Fibroblast of lung (primary cell): ENCODE measurements at regions not wholly inside any gene's neighbourhood (a gene's known extent, or its start where the extent isn't known, plus 50 kb on each side); places are given as distances from the start of the nearest gene placed in this dataset.

Experiments used
- EZH2 ChIP-seq: IDR thresholded peaks from 2 replicates; pipeline ENCODE4 v1.5.1; 2012; ENCODE audit warnings: low read length, control low read depth, mild to moderate bottlenecking; ENCODE audit errors: missing control alignments
- TF ChIP-seq, protein P1 (sequence below), 2 donors: IDR thresholded peaks in 1 of 2; conservative IDR thresholded peaks in 1 of 2; 1 replicate in 1 of 2; 2 replicates in 1 of 2; pipeline ENCODE4 v1.5.1; 2011 to 2012; ENCODE audit warnings: low read length in 2 of 2, control low read depth in 1 of 2, inconsistent platforms in 1 of 2, low read depth in 1 of 2, mild to moderate bottlenecking in 1 of 2

DNA sequence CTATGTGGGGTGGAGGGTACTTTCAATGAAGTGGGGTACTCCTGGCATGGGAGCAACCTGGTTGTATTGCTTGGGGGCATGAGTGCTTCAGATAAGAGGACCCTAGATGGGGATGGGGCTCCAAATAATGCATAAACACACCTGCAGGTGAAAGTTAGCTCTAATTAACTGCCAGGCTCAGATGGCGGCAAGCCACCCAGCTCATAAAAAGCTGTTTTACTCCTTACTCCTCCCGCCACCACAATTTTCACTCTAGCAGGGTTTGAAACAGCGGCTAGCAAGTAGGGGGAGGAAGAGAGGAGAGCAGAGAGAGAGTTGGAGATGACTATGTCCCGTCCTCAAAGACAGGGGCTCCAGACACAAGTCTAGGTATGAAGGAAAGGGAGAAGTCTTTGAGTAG lies 117.7 kb upstream of the WSCD1 start:
- TF ChIP-seq, protein P1, sequence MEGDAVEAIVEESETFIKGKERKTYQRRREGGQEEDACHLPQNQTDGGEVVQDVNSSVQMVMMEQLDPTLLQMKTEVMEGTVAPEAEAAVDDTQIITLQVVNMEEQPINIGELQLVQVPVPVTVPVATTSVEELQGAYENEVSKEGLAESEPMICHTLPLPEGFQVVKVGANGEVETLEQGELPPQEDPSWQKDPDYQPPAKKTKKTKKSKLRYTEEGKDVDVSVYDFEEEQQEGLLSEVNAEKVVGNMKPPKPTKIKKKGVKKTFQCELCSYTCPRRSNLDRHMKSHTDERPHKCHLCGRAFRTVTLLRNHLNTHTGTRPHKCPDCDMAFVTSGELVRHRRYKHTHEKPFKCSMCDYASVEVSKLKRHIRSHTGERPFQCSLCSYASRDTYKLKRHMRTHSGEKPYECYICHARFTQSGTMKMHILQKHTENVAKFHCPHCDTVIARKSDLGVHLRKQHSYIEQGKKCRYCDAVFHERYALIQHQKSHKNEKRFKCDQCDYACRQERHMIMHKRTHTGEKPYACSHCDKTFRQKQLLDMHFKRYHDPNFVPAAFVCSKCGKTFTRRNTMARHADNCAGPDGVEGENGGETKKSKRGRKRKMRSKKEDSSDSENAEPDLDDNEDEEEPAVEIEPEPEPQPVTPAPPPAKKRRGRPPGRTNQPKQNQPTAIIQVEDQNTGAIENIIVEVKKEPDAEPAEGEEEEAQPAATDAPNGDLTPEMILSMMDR (conservative IDR thresholded peaks at IDR 0.05 in 1 of 2, IDR thresholded peaks at IDR 0.05 in 1 of 2; ENCODE audit: low read depth in 1 of 2, low read length in 2 of 2): no peak
- no peak for TF ChIP-seq EZH2
